Left cardiac atrium (tissue), 4 donors: ENCODE measurements at regions not wholly inside any gene's neighbourhood (a gene's known extent, or its start where the extent isn't known, plus 50 kb on each side); places are given as distances from the start of the nearest gene placed in this dataset.
A peak's percentile ranks its signal among the peaks of the same experiment; 100 is the strongest.
"Not testable (repeated sequence)": the region's sequence is repeated elsewhere in the genome, so short reads cannot be mapped to it uniquely, and the experiment has no call there.

Experiments
- ATAC-seq, 2 donors: fragments of 200-7000 bp; cut with Tn5 transposase; one replicate each; pipeline ENCODE4 v1.9.1; 2020; ENCODE audit warnings: mild to moderate bottlenecking in 2 of 2, moderate library complexity in 2 of 2
- DNase-seq: peaks from one replicate; pipeline ENCODE4 v3.0.0-alpha.2; 2020
- intact Hi-C, 2 donors: fragments of 100-400 bp; cut with DNase I; formaldehyde crosslinking; loops; one replicate each; pipeline versions ENCODE4 v1.14.1 to v1.15.1; 2022 to 2023
- donor health status: DM: no; HTN: yes; CAD: no.
- donor health status: DM: no; HTN: yes; CAD: no; lungs with severe emphysema.
- donor health status: DM: yes; HTN: yes; CAD: no.
- donor health status: Dilated cardiomyopathy.

DNA sequence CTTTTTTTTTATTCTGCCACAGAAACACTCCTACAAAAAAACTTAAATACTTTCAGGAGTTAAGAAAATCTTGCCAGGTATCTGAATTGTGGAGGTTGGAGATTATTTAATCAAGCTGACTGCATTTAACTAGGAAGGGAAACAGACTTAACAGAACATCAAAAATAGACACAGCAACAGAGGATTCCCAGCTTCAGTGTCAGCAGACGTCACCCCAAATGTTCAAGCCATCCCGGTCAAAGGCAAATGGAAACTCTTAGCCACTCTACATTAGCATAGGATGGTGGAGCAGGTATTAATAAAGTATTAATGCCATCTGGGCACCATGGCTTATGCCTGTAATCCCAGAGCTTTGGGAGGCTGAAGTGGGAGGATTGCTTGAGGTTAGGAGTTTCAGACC lies 139.7 kb upstream of the SVIL start:
- DNase-seq: no peak
- no peak for ATAC-seq
- intact Hi-C loops: no loop called here

DNA sequence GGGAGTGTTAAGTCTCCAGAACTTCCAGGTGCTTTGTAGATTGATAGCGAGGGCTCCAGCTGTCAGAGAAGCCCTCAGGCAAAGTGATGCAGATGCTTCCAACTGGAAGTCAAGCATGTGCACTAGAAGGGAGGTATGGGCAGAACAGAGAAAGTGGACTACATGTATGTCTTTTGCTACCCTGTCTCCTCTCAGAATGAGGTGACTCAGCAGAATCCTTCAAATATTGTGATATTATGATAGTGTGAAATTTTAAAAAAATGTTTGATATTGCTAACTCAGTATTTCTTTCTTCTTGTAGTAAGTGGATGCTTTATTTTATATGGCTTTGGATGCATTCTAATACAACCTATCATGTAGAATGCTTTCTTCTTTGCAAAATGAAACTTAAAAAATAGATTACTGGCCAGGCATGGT lies 138.9 kb upstream of the SVIL start:
- intact Hi-C loops: no loop called here
- DNase-seq: no peak
- no peak for ATAC-seq

DNA sequence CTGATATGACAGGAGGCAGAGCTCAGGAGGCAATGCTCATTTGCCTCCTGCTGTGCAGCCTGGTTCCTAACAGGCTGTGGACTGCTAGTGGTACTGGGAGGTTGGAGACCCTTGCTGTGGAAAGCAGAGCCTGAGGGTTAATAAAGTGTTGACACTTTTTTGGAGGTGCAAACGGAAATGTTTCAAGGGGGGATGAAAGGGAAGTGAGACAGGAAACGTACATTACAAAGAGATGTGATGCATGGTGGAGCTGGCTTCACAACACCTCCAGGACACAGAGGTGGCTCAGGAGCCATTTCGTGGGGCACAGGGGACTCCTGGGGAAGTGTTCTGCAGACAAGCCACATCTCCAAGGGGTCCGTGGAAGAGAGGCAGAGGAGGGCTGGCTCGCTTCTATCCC lies 137.6 kb upstream of the SVIL start:
- no peak for ATAC-seq
- DNase-seq: no peak
- intact Hi-C loops: no loop called here

DNA sequence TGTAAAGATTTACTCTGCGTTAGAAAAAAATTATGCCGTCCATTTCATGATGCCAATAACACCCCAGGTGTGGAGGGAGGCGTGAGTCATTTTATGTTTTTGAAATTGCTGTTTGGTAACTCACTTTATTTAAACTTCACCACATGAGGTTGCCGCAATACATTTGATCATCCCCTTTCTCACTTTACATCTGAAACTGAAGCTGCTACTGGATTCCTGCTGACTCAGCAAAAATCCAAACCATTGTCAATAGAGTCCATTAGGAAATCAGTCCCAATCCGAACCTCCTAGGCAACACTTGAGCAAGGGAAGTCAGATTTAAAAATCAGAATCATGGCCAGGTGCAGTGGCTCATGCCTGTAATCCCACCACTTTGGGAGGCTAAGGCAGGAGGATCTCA lies 136.6 kb upstream of the SVIL start:
- no peak for ATAC-seq
- intact Hi-C loops: no loop called here
- no peak for DNase-seq

DNA sequence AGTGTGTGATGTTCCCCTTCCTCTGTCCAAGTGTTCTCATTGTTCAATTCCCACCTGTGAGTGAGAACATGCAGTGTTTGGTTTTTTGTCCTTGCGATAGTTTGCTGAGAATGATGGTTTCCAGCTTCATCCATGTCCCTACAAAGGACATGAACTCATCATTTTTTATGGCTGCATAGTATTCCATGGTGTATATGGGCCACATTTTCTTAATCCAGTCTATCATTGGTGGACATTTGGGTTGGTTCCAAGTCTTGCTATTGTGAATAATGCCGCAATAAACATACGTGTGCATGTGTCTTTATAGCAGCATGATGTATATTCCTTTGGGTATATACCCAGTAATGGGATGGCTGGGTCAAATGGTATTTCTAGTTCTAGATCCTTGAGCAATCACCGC lies 134.5 kb upstream of the SVIL start:
- DNase-seq, ATAC-seq, intact Hi-C loops: not testable (repeated sequence)

DNA sequence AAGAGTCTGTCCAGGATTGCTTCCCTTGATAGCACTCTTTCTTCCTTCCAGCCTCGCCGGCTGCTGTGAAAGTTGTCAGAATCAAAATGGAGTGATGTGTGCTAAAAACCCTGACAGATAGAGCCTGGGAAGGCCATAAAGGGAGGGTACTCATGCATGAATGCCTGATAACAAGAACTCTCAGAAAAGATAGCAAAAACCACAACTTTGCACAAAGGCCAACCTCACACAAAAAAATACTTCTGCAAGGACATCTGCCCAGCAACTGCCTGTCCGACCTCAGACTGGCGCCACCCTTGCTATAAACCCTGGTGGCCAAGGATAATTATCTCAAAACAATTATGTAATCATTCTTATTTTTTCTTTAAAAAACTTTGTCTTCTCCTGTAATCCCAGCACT lies 133.2 kb upstream of the SVIL start:
- ATAC-seq: no peak
- intact Hi-C loops: no loop called here
- DNase-seq: no peak

DNA sequence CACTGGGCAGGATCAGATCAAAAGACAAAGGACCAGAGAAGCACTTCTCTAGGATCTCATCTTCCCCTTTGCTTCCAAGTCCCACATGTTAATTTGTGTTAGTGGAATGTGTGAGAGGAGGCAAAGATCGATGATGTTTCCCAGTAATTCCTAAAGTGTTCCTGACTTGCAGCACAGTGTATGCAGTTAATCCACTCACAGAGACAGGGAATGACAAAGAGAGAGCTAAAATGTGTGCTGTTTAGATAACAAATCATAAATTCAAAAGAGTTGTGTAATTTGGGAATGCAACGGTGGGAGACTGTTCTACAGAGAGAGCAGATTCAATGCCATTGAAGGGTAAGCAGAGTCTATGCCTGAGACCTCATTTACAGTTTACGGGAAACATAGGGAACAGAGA lies 132.0 kb upstream of the SVIL start:
- no peak for DNase-seq

DNA sequence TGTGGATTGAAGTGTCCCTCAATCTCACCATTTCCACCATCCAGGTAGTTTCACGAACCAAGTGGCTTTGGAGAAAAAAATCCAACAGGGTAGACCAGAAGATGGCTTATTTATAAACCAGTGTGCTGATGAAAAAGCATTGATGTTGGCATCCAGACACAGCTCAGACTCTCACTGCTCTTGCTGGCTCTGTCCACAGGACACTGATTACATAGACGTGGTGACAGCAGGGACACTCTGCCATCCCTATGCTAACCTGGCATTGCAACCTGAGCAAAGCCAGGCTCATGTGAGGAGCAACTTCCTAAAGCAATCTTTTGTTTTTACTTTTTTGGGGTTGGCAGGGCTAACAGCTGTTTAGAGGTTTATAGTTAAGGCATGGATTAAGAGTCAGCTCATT lies 130.6 kb upstream of the SVIL start:
- ATAC-seq: peak; percentile 51 to 80

More for the DNA sequence above, 132.0 kb upstream of the SVIL start:
- ATAC-seq: no peak
- intact Hi-C loops: no loop called here

DNA sequence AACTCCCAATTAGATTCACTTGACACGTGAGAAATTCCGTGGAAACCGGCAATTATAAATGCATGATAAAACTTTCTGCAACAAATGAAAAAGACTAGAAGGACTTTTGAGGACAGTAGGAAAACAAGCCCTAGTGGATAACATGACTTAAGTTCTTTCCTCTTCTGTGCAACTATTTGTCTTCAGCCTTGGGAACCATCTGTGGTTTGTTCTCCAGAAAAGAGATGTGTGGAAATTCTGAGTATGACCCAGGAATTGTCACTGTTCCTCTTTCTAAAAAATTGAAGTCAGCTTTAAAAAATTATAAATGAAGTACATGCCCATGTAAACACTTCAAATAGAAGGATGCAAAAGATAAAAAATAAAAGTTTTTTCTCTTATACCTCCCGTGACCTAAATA lies 128.6 kb upstream of the SVIL start:
- no peak for DNase-seq
- intact Hi-C loops: no loop called here
- peak in 1 of 2 donors; percentile 38 for ATAC-seq

More for the DNA sequence above, 130.6 kb upstream of the SVIL start:
- no peak for DNase-seq
- intact Hi-C loops: no loop called here

DNA sequence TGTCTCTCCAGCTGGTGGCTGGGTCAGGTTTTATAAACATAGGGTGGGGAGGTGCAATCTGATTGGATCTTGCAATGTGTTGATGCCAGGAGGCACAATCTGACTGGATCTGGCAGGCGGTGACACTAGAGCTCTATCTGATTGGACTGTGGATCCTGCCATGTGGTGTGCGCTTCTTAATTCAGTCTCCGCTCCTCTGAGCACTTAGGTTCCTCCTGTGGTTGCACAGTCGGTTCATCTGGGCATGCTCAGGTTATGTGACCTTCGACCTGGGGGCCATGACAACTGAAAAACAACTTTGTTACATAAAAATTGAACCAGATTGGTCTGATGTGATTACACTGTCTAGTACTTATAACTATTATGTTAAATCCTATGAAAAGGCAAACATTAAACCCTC lies 127.1 kb upstream of the SVIL start:
- intact Hi-C loops: no loop called here
- DNase-seq (no peak), ATAC-seq (no peak)

DNA sequence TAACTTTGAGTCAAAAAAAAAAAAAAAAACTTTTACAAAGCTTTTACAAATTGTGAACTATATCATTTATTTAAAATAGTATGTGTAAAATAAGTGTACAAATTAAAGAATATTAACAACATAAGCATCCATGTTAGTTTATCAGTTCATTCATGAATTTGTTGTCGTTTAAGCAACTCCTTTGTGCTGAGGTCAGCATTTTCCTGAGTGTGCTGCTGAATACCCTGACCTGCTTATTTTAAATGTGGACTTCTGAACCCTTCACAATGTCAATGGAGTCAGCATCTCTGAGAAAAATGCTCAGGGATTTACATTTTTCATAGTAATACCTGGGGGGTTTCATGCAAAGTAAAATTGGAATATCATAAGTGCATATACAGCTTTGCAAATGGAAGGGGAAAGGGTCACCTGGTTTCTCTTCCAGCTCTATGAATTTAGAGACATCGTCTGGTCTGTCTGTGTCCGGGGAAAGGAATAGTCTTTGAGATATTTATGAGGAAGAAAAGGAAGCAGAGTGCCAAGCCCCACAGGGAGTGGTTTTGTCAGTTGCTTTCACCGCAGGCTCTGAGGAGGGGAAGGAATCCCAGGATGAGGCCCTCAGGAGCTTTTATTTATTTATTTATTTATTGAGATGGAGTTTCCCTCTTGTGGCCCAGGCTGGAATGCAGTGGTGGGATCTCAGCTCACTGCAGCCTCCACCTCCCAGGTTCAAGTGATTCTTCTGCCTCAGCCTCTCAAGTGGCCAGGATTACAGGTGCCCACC lies 125.5 kb upstream of the SVIL start:
- intact Hi-C loops: no loop called here
- DNase-seq (no peak), ATAC-seq (no peak)

DNA sequence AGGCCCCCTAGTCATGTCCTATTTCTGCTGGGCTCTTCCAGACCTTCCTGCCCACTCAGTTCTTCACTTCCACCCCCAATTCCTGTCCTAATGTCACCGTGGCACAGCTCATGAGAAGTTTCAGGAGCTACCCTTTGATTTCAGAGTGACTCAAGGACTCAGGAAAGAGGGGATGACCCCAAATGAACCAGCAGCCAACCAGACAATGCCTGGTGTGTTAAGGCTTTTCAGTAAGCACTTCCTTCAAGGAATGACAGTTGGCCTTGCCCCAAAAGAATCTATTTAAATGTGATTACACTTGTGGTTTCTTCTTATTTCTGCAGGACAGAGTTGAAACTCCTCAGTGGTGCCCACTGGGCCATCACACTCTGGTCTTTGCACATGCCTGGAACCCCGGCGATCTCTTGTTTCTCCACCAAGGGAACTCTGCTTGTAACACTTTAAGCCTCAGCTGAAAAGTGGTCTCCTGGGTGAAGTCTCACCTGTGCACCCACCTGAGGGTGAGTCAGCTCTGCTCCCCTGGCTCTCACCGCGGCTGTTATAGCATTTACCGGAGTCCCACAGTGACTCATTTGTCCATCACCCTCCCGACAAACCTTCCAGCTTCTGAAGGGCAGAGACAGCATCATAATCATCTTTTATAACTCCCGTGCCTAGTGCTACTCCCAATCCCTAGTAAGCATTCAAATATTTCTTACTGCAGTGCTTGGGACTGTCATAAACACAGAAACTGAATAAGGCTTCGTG lies 123.0 kb upstream of the SVIL start:
- DNase-seq (no peak), ATAC-seq (no peak)
- intact Hi-C loops: no loop called here

DNA sequence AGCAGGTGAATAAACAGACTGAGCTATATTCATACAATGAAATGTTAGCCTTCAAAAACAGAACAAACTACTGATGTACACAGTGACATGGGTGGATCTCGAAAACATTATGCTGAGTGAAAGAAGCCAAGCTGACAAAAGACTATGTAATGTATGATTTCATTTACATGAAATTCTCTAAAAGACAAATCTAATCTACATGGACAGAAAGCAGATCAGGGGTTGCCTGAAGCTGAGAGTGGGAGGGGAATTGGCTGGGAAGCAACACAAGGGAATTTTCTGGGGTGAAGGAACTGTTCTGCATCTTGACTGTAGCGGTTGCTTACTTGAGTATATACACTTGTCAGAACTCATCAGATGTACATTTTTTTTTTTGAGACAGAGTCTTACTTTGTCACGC lies 121.7 kb upstream of the SVIL start:
- DNase-seq (no peak), ATAC-seq (no peak)
- intact Hi-C loops: no loop called here

DNA sequence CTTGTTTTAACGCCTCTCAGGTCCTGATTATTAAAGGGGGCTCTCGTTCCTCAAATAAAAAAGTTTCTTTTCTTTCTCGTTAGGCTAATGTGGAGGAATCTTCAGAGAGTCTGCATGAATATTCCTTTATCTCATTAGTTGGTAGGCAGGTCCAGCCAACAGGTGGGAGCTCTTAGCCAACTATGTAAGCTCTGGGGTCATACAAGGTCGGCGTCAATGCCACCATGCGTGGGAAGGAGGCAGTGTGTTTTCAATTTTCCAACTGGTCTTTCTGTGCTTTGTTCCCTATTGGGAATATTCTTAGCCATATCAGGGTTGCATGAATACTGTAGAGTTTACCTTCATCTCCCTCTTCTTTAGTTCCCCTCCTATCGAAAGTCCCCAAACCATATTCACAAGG lies 118.5 kb upstream of the SVIL start:
- intact Hi-C loops: no loop called here
- no peak for DNase-seq
- no peak for ATAC-seq

DNA sequence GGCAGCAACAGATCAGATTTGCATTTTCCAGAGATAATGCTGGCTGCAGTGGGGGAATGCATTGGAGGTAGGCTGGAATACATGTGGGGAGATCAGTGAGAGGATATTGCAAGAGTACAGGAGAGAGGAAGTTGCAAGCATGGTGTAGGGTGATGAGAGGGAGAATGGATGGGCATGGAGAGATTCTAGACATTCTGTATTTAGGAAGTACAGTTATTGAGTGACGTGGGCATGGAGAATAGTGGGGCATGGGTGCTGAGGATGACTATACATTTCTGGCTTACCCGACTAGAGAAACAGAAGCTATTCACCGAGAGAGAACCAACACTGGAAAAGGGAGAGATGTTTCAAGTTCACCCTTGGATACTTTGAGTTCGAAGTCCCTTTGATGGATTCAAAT lies 116.9 kb upstream of the SVIL start:
- ATAC-seq: no peak
- DNase-seq: no peak
- intact Hi-C loops: no loop called here

DNA sequence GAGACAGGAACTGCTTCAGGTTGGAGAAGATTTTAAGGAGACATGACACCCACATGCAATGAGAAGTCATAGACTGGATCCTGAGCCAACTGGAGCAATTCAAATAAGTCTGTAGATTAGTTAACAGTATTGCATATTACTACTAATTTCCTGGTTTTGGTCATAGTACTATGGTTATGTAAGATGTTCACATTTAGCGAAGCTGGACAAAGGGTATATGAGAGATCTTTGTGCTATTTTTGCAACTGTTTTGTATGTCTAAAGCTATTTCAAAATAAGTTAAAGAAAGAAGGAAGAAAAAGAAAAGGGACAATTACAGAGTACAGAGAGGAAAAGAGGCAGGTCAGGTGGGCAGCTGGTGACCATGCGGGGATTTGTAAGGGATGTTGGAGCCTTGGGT lies 116.5 kb upstream of the SVIL start:
- ATAC-seq: no peak
- DNase-seq: no peak
- intact Hi-C loops: no loop called here

DNA sequence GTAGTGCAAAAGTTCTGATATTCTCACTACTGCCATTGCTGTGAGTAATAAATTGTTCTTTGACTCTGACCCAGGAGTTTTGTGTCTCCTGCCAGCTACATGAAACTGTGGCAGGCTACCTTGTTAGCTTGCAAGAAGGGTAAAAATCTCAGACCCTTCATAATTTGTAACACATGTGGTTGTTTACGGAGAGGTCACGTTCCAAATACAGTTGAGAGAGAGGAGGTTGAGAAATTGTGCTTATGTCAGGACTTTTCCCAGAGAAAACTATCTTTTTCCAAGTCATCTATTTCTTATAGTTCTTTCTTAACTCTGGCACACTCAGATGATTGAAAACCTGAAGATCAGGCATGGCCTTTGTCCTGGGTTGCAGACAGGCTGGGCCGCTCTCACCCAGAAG lies 114.4 kb upstream of the SVIL start:
- intact Hi-C loops: no loop called here
- ATAC-seq (peak in 1 of 2 donors; percentile 31), DNase-seq (no peak)

DNA sequence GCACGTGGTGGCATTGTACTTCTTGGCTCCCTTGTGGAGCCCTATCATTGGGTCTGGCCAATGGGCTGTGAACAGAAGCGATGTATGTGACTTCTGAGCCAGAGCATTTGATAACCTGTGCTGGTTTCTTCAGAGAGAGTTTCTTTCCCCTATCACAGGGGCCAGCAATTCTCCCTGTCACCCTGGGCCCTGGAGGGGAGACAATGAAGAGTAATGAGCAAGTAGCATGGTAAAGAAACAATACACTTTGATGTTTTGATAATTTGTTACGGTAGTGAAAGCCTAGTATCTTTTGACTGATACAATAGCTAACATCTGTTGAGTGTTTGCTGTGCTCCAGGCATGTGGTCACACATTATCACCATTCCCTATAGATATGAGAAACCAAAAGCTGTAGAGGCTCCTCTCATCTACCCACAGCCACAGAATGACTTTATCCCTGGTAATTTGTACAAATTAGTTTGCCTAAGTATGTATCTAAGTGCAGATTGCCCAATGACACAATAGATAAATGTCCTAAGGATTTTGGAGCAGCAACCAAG lies 113.4 kb upstream of the SVIL start:
- intact Hi-C loops: no loop called here
- no peak for ATAC-seq
- no peak for DNase-seq

DNA sequence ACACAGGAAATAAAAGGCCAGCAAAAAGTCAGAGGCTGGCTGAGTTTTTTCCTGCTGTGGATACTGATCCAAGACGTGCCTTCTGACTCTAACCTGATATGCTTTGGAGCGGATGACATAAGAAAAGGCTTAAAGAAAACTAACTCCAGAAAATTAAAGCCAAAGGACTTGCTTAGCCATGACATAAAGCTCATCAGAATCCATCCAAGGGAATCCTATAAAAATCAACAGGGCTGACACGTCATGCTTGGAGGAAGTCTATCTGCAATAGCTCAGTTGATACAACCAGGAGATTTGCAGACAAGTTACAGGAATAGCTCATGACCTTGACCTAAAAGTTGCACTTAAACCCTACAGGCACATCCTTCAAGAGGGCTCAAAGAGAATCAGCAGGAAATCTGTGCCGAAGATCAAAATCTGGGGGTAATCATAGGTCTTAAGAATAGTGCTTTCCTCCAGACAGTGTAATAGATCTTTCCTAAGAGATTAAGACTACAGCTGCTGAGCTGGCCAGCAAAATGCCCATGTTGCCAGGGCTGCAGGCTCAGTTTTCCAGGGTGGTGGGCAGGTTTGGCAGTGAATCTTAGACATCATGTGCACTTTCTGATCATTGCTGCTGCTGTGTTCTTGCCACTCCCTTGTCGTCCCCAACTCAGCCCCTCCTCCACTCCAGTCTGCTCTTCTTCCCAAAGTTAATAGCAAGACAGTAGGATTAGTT lies 111.5 kb upstream of the SVIL start:
- intact Hi-C loops: no loop called here
- ATAC-seq: peak; percentile 32 to 39
- DNase-seq: no peak

DNA sequence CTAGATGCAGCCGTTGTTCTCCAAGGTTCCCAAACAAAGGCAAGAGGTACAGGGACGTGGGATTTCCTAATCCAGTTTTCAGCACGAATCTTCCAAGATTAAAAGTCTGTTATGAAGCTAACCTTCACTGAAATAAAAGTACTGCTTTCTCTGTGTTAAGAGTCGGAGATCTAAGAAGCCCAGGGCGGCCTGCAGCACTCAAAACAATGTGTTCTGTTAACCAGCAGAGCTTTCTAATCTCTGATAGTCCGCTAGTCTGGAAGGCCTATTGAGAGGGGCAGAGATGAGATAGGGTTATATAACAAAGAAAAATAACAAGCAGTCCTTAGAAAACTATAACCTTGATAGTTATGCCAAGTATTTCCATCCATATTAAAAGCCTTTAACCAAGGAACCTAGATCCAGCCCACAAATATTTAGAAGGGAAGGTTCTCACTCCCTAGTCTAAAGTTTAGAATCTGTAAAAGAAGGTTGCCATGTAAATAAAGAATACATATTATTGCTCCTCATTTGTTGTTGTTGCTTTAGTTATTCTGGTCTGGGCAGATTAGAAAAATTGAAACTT lies 106.3 kb upstream of the SVIL start:
- DNase-seq (no peak), ATAC-seq (no peak)
- intact Hi-C loops: no loop called here
